Panc1 (cell line): ENCODE measurements at regions not wholly inside any gene's neighbourhood (a gene's known extent, or its start where the extent isn't known, plus 50 kb on each side); places are given as distances from the start of the nearest gene placed in this dataset.

ENCODE experiments used
- ATAC-seq: fragments of 200-7000 bp; cut with Tn5 transposase; 2 replicates; pipeline ENCODE4 v1.9.1; 2020; ENCODE audit warnings: mild to moderate bottlenecking, moderate library complexity
- BruUV-seq: library from RNA; stranded (reverse); fragments of 400-500 nt; replicated peaks from 2 replicates; lab custom pipeline; 2021; lab: Mats Ljungman, UMichigan
- CTCF ChIA-PET: fragments of 300-600 bp; sonication (Branson Sonifier 250); formaldehyde crosslinking; loops from one replicate; lab custom pipeline; 2022; ENCODE audit warnings: antibody characterized with exemption; lab: Charles Lee
- POLR2A ChIA-PET: fragments of 300-600 bp; sonication (Branson Sonifier 250); formaldehyde crosslinking; loops from one replicate; lab custom pipeline; 2022; ENCODE audit warnings: antibody characterized with exemption; lab: Charles Lee
- DNase-seq: peaks from one replicate; pipeline ENCODE4 v3.0.0-alpha.2; 2010; ENCODE audit warnings: low read depth, low spot score
- H3K27ac ChIP-seq: 2 replicates; pipeline ENCODE4 v1.5.1; 2011; ENCODE audit warnings: mild to moderate bottlenecking, low read length, inconsistent platforms
- H3K27me3 ChIP-seq: fragments of 200-500 bp; sonication (Bioruptor generic); 2 replicates; pipeline ENCODE4 v1.6.0; 2014; ENCODE audit warnings: low read length, inconsistent platforms; ENCODE audit not compliant: control insufficient read depth, insufficient read depth
- H3K36me3 ChIP-seq: fragments of 200-500 bp; sonication (Bioruptor generic); 2 replicates; pipeline ENCODE4 v1.5.1; 2014; ENCODE audit warnings: inconsistent platforms, mild to moderate bottlenecking, low read length, moderate library complexity; ENCODE audit not compliant: control insufficient read depth, insufficient read depth
- H3K4me1 ChIP-seq: 2 replicates; pipeline ENCODE4 v1.5.1; 2011; ENCODE audit warnings: inconsistent platforms, mild to moderate bottlenecking, low read length, moderate library complexity; ENCODE audit not compliant: control insufficient read depth, insufficient read depth
- H3K4me3 ChIP-seq, 2 experiments: 2 replicates each; pipeline ENCODE4 v1.5.1; 2011 to 2012; ENCODE audit warnings: low read depth in 2 of 2, low read length in 2 of 2, mild to moderate bottlenecking in 2 of 2, inconsistent platforms in 1 of 2, moderate library complexity in 1 of 2
- H3K9me3 ChIP-seq: fragments of 200-500 bp; sonication (Bioruptor generic); 2 replicates; pipeline ENCODE4 v1.5.1; 2014; ENCODE audit warnings: low read depth, mild to moderate bottlenecking, inconsistent platforms, low read length, moderate library complexity; ENCODE audit not compliant: control insufficient read depth, insufficient read depth
- POLR2AphosphoS5 ChIP-seq: IDR thresholded peaks from 2 replicates; pipeline ENCODE4 v1.6.1; 2012; ENCODE audit warnings: mild to moderate bottlenecking, low read depth, low read length, moderate library complexity
- SIN3A ChIP-seq: IDR thresholded peaks from 2 replicates; pipeline ENCODE4 v1.6.1; 2012; ENCODE audit warnings: low read depth, mild to moderate bottlenecking, low read length, moderate library complexity, borderline replicate concordance; ENCODE audit not compliant: insufficient read depth
- TCF7L2 ChIP-seq: IDR thresholded peaks from 2 replicates; pipeline ENCODE4 v1.6.1; 2011; ENCODE audit warnings: mild to moderate bottlenecking, low read depth, low read length, inconsistent platforms
- in situ Hi-C: cut with HindIII; loops from 2 replicates; pipeline ENCODE4 v1.10.0; 2016; ENCODE audit warnings: low sequenced_read_pairs, low pct_unique_long_range_greater_than_20kb
- intact Hi-C: fragments of 100-400 bp; cut with micrococcal nuclease; formaldehyde crosslinking; loops from one replicate; pipeline ENCODE4 v1.10.0; 2022; ENCODE audit not compliant: unreplicated experiment
- TF ChIP-seq, protein P1 (sequence below), 2 experiments: IDR thresholded peaks; 2 replicates each; pipeline ENCODE4 v1.6.1; 2011 to 2012; ENCODE audit warnings: low read depth in 2 of 2, control low read depth in 1 of 2, low read length in 1 of 2, mild to moderate bottlenecking in 1 of 2, moderate library complexity in 1 of 2; ENCODE audit not compliant: insufficient read depth in 1 of 2
- TF ChIP-seq, protein P2 (sequence below): fragments of 450-650 bp; IDR thresholded peaks from 2 replicates; pipeline ENCODE4 v1.5.1; 2017; ENCODE audit warnings: mild to moderate bottlenecking

DNA sequence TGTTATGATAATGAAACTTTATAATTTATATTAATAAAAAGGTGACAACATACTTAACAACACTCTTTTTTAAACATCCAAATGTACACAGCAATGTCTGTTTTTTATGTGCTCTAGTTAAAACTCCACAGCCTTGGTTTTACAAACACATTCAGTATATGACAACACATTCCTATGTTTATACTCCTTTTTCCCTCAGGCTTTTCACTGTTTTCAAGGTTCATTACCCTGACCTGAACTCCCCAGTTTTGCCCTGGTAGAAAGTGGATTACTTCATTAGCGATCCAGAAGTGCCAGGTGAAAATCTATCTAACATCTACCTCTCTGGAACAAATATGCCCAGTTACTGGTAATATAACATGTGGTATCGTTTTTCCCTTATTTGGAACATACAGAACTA is 340.2 kb upstream of the DDHD1 start:
- DNase-seq (no peak), ATAC-seq (no peak)
- Histone ChIP-seq H3K4me1 (no peaks in the 10 kb centered on the region), H3K27me3 (no peaks in the 10 kb centered on the region), H3K27ac (no peak overlapping the region), H3K4me3 (no peak overlapping the region), H3K9me3 (no peaks in the 10 kb centered on the region; the same call in 1 of the 2 replicates), H3K36me3 (no peaks in the 10 kb centered on the region)
- TF ChIP-seq TCF7L2 (no peak), POLR2AphosphoS5 (no peak), SIN3A (no peak)
- TF ChIP-seq, protein P1, sequence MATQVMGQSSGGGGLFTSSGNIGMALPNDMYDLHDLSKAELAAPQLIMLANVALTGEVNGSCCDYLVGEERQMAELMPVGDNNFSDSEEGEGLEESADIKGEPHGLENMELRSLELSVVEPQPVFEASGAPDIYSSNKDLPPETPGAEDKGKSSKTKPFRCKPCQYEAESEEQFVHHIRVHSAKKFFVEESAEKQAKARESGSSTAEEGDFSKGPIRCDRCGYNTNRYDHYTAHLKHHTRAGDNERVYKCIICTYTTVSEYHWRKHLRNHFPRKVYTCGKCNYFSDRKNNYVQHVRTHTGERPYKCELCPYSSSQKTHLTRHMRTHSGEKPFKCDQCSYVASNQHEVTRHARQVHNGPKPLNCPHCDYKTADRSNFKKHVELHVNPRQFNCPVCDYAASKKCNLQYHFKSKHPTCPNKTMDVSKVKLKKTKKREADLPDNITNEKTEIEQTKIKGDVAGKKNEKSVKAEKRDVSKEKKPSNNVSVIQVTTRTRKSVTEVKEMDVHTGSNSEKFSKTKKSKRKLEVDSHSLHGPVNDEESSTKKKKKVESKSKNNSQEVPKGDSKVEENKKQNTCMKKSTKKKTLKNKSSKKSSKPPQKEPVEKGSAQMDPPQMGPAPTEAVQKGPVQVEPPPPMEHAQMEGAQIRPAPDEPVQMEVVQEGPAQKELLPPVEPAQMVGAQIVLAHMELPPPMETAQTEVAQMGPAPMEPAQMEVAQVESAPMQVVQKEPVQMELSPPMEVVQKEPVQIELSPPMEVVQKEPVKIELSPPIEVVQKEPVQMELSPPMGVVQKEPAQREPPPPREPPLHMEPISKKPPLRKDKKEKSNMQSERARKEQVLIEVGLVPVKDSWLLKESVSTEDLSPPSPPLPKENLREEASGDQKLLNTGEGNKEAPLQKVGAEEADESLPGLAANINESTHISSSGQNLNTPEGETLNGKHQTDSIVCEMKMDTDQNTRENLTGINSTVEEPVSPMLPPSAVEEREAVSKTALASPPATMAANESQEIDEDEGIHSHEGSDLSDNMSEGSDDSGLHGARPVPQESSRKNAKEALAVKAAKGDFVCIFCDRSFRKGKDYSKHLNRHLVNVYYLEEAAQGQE (IDR thresholded peaks at IDR 0.05; ENCODE audit: insufficient read depth in 1 of 2, low read depth in 2 of 2, low read length in 1 of 2): no peak
- TF ChIP-seq, protein P2, sequence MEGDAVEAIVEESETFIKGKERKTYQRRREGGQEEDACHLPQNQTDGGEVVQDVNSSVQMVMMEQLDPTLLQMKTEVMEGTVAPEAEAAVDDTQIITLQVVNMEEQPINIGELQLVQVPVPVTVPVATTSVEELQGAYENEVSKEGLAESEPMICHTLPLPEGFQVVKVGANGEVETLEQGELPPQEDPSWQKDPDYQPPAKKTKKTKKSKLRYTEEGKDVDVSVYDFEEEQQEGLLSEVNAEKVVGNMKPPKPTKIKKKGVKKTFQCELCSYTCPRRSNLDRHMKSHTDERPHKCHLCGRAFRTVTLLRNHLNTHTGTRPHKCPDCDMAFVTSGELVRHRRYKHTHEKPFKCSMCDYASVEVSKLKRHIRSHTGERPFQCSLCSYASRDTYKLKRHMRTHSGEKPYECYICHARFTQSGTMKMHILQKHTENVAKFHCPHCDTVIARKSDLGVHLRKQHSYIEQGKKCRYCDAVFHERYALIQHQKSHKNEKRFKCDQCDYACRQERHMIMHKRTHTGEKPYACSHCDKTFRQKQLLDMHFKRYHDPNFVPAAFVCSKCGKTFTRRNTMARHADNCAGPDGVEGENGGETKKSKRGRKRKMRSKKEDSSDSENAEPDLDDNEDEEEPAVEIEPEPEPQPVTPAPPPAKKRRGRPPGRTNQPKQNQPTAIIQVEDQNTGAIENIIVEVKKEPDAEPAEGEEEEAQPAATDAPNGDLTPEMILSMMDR: no peak
- intact Hi-C loops (no loop called here), in situ Hi-C loops (no loop called here)
- no TSS peak for BruUV-seq
- ChIA-PET CTCF (no interaction called here), POLR2A (no interaction called here)

DNA sequence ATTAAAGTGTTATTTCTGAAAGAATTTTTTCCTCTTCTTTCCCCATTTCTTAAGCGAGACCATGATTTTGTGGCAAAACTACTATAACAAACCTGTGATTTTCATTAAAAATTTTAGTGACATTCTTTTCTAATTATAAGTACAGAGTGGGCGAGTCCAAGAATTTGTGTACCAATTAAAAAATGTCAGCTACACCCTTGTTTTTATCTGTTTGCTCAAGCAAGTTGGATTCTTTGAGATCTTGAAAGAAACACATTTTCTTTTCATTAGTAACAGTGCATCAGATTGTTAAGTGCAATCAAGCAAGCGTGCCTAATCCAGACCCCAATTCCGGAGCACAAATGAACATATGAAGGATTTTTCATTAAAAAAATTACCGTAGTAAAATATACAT is 338.8 kb upstream of the DDHD1 start:
- intact Hi-C loops: no loop called here
- Histone ChIP-seq H3K4me3 (no peak overlapping the region), H3K4me1 (no peaks in the 10 kb centered on the region), H3K36me3 (no peaks in the 10 kb centered on the region), H3K9me3 (no peaks in the 10 kb centered on the region), H3K27me3 (no peaks in the 10 kb centered on the region), H3K27ac (no peak overlapping the region)
- no peak for DNase-seq
- no TSS peak for BruUV-seq
- ATAC-seq: no peak
- in situ Hi-C loops: no loop called here
- TF ChIP-seq, protein P2: no peak
- TF ChIP-seq TCF7L2: no peak
- TF ChIP-seq, protein P1 (IDR thresholded peaks at IDR 0.05; ENCODE audit: insufficient read depth in 1 of 2, low read depth in 2 of 2, low read length in 1 of 2): no peak
- CTCF ChIA-PET: interaction anchor here (1.1 kb wide), 1 partner anchor 48 kb away, joined by 3 read pairs; no protein-coding TSS in a partner anchor
- POLR2A ChIA-PET: no interaction called here
